Spleen (tissue), 11 donors: ENCODE measurements at regions not wholly inside any gene's neighbourhood (a gene's known extent, or its start where the extent isn't known, plus 50 kb on each side); places are given as distances from the start of the nearest gene placed in this dataset.
A peak's percentile ranks its signal among the peaks of the same experiment; 100 is the strongest.

Experiments used
- DNase-seq: peaks from one replicate; pipeline ENCODE4 v3.0.0-alpha.2; 2020
- H3K27ac ChIP-seq, 8 donors: fragments of 200-600 bp; sonication (generic) in 7 of 8; 1 replicate in 4 of 8; 2 replicates in 4 of 8; pipeline versions ENCODE4 v1.5.0 to v1.8.0; 2016 to 2021; ENCODE audit warnings: inconsistent platforms in 4 of 8, mild to moderate bottlenecking in 4 of 8, moderate library complexity in 1 of 8
- H3K27me3 ChIP-seq, 7 donors: fragments of 200-600 bp; sonication (generic) in 6 of 7; replicated peaks in 1 of 7; 1 replicate in 4 of 7; 2 replicates in 3 of 7; pipeline versions ENCODE4 v1.5.0 to v1.8.0; 2016 to 2021; ENCODE audit warnings: inconsistent platforms in 3 of 7, mild to moderate bottlenecking in 1 of 7
- H3K36me3 ChIP-seq, 6 donors: fragments of 200-600 bp; sonication (generic) in 5 of 6; 1 replicate in 4 of 6; 2 replicates in 2 of 6; pipeline versions ENCODE4 v1.5.0 to v1.8.0; 2016 to 2021; ENCODE audit warnings: inconsistent platforms in 2 of 6
- H3K4me1 ChIP-seq, 6 donors: fragments of 200-600 bp; sonication (generic) in 5 of 6; 1 replicate in 3 of 6; 2 replicates in 3 of 6; pipeline versions ENCODE4 v1.5.0 to v1.8.0; 2016 to 2021; ENCODE audit warnings: inconsistent platforms in 3 of 6
- H3K4me3 ChIP-seq, 8 donors: fragments of 200-600 bp; sonication (generic) in 7 of 8; 1 replicate in 4 of 8; 2 replicates in 4 of 8; pipeline versions ENCODE4 v1.5.0 to v1.8.0; 2016 to 2021; ENCODE audit warnings: inconsistent platforms in 4 of 8, mild to moderate bottlenecking in 4 of 8, moderate library complexity in 2 of 8
- H3K9me3 ChIP-seq, 8 donors: fragments of 200-600 bp; sonication (generic) in 7 of 8; 1 replicate in 4 of 8; 2 replicates in 4 of 8; pipeline versions ENCODE4 v1.5.0 to v1.8.0; 2016 to 2021; ENCODE audit warnings: inconsistent platforms in 4 of 8
- CTCF ChIP-seq, 11 experiments: fragments of 200-600 bp in 7 of 11; fragments of 450-650 bp in 4 of 11; sonication (generic) in 4 of 11; IDR thresholded peaks in 8 of 11; conservative IDR thresholded peaks in 3 of 11; 1 replicate in 7 of 11; 2 replicates in 4 of 11; pipeline versions ENCODE4 v1.4.0 to v1.8.0; 2016 to 2021; ENCODE audit warnings: antibody characterized with exemption in 11 of 11, inconsistent platforms in 4 of 11, mild to moderate bottlenecking in 1 of 11
- POLR2A ChIP-seq, 3 donors: fragments of 450-650 bp; IDR thresholded peaks; one replicate each; pipeline ENCODE4 v1.5.1; 2017; ENCODE audit warnings: antibody characterized with exemption in 3 of 3, mild to moderate bottlenecking in 1 of 3
- POLR2AphosphoS5 ChIP-seq, 3 donors: sonication (generic); formaldehyde crosslinking; IDR thresholded peaks; one replicate each; pipeline ENCODE4 v1.5.1; 2017; ENCODE audit warnings: antibody characterized with exemption in 3 of 3
- WGBS, 5 donors: extraction: QIAGEN DNeasy Blood & Tissue Kit in 3 of 5; methylation state at CpG; one replicate each; pipeline versions ENCODE4 v1.1.5 to v1.1.7; 2013 to 2018; 5-methylcytosine and 5-hydroxymethylcytosine counted together
- intact Hi-C: fragments of 100-400 bp; cut with DNase I; formaldehyde crosslinking; loops from one replicate; pipeline ENCODE4 v1.15.0; 2023; ENCODE audit warnings: low total_unique reads
- donor health status: healthy with polysubstance abuse.
- donor health status: DM: no; HTN: no; CAD: no; lungs with moderate emphysema.
- donor health status: DM: no; HTN: no; CAD: no.
- donor health status: Bipolar disorder and iron deficiency.
- donor health status: healthy.
- donor health status: DM: no; HTN: no; CAD: no.
- donor health status: DM: yes; HTN: yes; CAD: no.

DNA sequence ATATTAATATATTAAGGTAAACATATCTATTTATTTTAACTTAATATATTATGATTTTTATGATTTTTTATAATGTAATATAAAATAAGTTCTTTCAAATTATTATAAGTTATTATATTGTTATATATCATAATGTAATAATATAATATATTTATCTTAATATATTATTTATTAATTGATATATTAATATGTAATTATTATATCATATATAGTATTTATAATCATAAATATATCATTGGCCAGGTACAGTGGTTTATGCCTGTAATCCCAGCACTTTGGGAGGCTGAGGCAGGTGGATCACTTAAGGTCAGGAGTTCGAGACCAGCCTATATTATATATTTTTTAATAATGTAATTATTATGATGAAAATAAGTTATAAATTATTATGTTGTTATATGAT is 118.1 kb downstream of the MPP7 start:
- no peak overlapping the region for H3K27ac ChIP-seq
- H3K36me3 ChIP-seq = no peaks in the 10 kb centered on the region
- DNase-seq = no peak
- no peaks in the 10 kb centered on the region for H3K27me3 ChIP-seq
- 93 to 97% (median 93%) methylated on average over 1 of the region's 1 CpG for WGBS, 5 donors
- TF ChIP-seq POLR2AphosphoS5 (IDR thresholded peaks at IDR 0.05) = no peak
- no peak for TF ChIP-seq CTCF (IDR thresholded peaks at IDR 0.05 in 8 of 11, conservative IDR thresholded peaks at IDR 0.05 in 3 of 11)
- no peak for TF ChIP-seq POLR2A (IDR thresholded peaks at IDR 0.05)
- H3K4me1 ChIP-seq = peaks cover 0 to under 1% (median 0%) of the 10 kb centered on the region in 6 donors
- no peak overlapping the region for H3K4me3 ChIP-seq
- intact Hi-C loops = loop anchor here (5.0 to 10.0 kb wide), 2 partner anchors 443 to 740 kb away; no protein-coding TSS in a partner anchor
- no peaks in the 10 kb centered on the region for H3K9me3 ChIP-seq

DNA sequence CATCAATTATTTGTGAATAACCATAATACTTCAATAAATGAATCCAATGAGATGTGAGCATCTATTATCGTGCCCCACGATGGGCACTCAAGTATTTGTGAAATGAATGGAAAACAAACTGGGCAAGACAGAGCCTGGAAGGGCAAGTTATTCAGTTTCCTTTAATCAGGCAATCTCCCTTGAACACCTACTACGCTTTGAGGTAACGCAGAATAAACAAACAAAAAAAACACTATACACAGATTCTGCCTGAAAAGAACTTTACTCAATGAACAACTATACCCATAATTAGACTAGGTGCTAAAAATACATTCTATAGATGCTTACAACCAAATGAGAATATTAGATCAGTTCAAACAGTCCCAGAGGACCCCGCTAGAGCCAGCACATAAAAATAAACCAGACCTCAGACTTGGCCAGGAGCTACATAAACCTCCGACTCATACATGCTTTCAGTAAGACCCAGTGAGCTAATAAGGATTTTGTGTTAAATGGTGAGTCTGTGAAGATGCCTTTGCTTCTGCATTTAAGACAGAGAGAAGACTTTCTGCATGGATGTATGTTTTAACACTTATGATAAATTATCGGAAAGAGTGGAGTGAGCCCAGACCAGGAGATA is 121.3 kb downstream of the MPP7 start:
- H3K36me3 ChIP-seq = no peaks in the 10 kb centered on the region
- 72 to 94% (median 83%) methylated on average over 7 of the region's 7 CpGs for WGBS, 5 donors
- intact Hi-C loops = loop anchor here (5.0 to 10.0 kb wide), 2 partner anchors 439 to 737 kb away; no protein-coding TSS in a partner anchor
- peaks cover 4 to 23% (median 17%) of the 10 kb centered on the region in 6 donors for H3K4me1 ChIP-seq
- DNase-seq = no peak
- H3K27ac ChIP-seq = no peak overlapping the region
- H3K4me3 ChIP-seq = no peak overlapping the region
- H3K27me3 ChIP-seq = no peaks in the 10 kb centered on the region
- TF ChIP-seq POLR2AphosphoS5 (IDR thresholded peaks at IDR 0.05) (no peak), CTCF (IDR thresholded peaks at IDR 0.05 in 8 of 11, conservative IDR thresholded peaks at IDR 0.05 in 3 of 11) (no peak), POLR2A (IDR thresholded peaks at IDR 0.05) (no peak)
- no peaks in the 10 kb centered on the region for H3K9me3 ChIP-seq

DNA sequence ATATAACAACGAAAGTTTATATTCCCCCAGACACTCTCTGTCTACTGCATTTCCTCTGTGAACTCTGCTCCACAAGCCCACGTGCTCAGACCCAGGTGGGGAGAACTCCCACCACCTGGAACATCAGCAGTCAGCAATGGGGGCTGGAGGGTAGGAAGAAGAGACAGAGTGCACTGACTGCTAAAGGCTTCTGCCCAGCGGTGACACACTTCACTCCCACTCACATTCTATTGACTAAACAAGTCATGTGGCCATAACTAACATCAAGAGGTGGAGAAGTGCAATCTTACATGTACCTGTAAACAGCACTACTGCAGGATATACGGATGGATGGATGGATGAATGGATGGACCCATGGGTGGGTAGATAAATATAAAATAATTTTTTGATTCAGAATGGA is 122.2 kb downstream of the MPP7 start:
- intact Hi-C loops = loop anchor here (5.0 to 10.0 kb wide), 2 partner anchors 438 to 736 kb away; no protein-coding TSS in a partner anchor
- Histone ChIP-seq H3K27ac (no peak overlapping the region), H3K4me3 (no peak overlapping the region), H3K9me3 (no peaks in the 10 kb centered on the region), H3K4me1 (peaks cover 4 to 23% (median 17%) of the 10 kb centered on the region in 6 donors), H3K27me3 (no peaks in the 10 kb centered on the region), H3K36me3 (no peaks in the 10 kb centered on the region)
- 62 to 78% (median 72%) methylated on average over 4 of the region's 4 CpGs for WGBS, 5 donors
- no peak for DNase-seq
- no peak for TF ChIP-seq POLR2A (IDR thresholded peaks at IDR 0.05)
- TF ChIP-seq POLR2AphosphoS5 (IDR thresholded peaks at IDR 0.05) = no peak
- no peak for TF ChIP-seq CTCF (IDR thresholded peaks at IDR 0.05 in 8 of 11, conservative IDR thresholded peaks at IDR 0.05 in 3 of 11)

GRCh38 chr10:28179743-28180099 is 123.1 kb downstream of the MPP7 start:
- intact Hi-C loops = loop anchor here (5.0 to 10.0 kb wide), 2 partner anchors 437 to 735 kb away; no protein-coding TSS in a partner anchor
- Histone ChIP-seq H3K9me3 (no peaks in the 10 kb centered on the region), H3K4me3 (no peak overlapping the region), H3K4me1 (peaks cover 4 to 23% (median 17%) of the 10 kb centered on the region in 6 donors), H3K36me3 (no peaks in the 10 kb centered on the region), H3K27ac (no peak overlapping the region), H3K27me3 (no peaks in the 10 kb centered on the region)
- DNase-seq = no peak
- peak in 1 of 11 experiments; percentile 27 for TF ChIP-seq CTCF (IDR thresholded peaks at IDR 0.05 in 8 of 11, conservative IDR thresholded peaks at IDR 0.05 in 3 of 11)
- no peak for TF ChIP-seq POLR2AphosphoS5 (IDR thresholded peaks at IDR 0.05)
- no peak for TF ChIP-seq POLR2A (IDR thresholded peaks at IDR 0.05)
